Stimulated activated naive B cell treated with anti-CD40 and anti-IgM and Interleukin-4, amounts not matched to agents 10 μg/mL and 1 μg/mL and 100 μg/mL, for 72 hours (primary cell): ENCODE measurements at regions not wholly inside any gene's neighbourhood (a gene's known extent, or its start where the extent isn't known, plus 50 kb on each side); places are given as distances from the start of the nearest gene placed in this dataset.

Experiments used
- ATAC-seq, 2 donors: fragments of 150-1000 bp; cut with Tn5 transposase; replicated peaks; 2 replicates each; pipeline ENCODE4 v1.10.0; 2021; ENCODE audit warnings: moderate library complexity in 1 of 2
- DNase-seq: peaks from one replicate; pipeline ENCODE4 v3.0.0; 2021
- H3K27ac Mint-ChIP-seq: one replicate; pipeline ENCODE4 v1.8.0; 2022; ENCODE audit warnings: mild to moderate bottlenecking, mixed read lengths
- H3K27me3 Mint-ChIP-seq, 2 donors: one replicate each; pipeline ENCODE4 v1.8.0; 2022; ENCODE audit warnings: mixed read lengths in 2 of 2
- H3K36me3 Mint-ChIP-seq, 2 donors: one replicate each; pipeline ENCODE4 v1.8.0; 2022; ENCODE audit warnings: mixed read lengths in 2 of 2, mild to moderate bottlenecking in 1 of 2
- H3K4me1 Mint-ChIP-seq, 2 donors: one replicate each; pipeline ENCODE4 v1.8.0; 2022; ENCODE audit warnings: mixed read lengths in 2 of 2, mild to moderate bottlenecking in 1 of 2
- H3K4me3 Mint-ChIP-seq, 2 donors: one replicate each; pipeline ENCODE4 v1.8.0; 2022; ENCODE audit warnings: mild to moderate bottlenecking in 2 of 2, mixed read lengths in 2 of 2, moderate library complexity in 1 of 2
- H3K9me3 Mint-ChIP-seq, 2 donors: one replicate each; pipeline ENCODE4 v1.8.0; 2022; ENCODE audit warnings: mixed read lengths in 2 of 2, mild to moderate bottlenecking in 1 of 2

GRCh38 chr17:59504821-59505220 lies 60.6 kb upstream of the DHX40 start:
- no peaks in the 10 kb centered on the region for H3K9me3 Mint-ChIP-seq
- peaks cover 0 to 3% of the 10 kb centered on the region in 2 donors for H3K27me3 Mint-ChIP-seq
- ATAC-seq (no peak), DNase-seq (no peak)
- H3K36me3 Mint-ChIP-seq = no peaks in the 10 kb centered on the region
- H3K4me1 Mint-ChIP-seq = no peaks in the 10 kb centered on the region
- no peak overlapping the region for H3K4me3 Mint-ChIP-seq
- no peak overlapping the region for H3K27ac Mint-ChIP-seq

- ATAC-seq (no peak), DNase-seq (no peak)
- Mint-ChIP-seq H3K4me1 (no peaks in the 10 kb centered on the region), H3K9me3 (no peaks in the 10 kb centered on the region), H3K27me3 (peaks cover 0 to 3% of the 10 kb centered on the region in 2 donors), H3K4me3 (no peak overlapping the region), H3K36me3 (no peaks in the 10 kb centered on the region), H3K27ac (no peak overlapping the region)
These were observed 59.7 kb upstream of the DHX40 start for GRCh38 chr17:59505610-59506276.

- no peak overlapping the region for H3K27ac Mint-ChIP-seq
- DNase-seq = no peak
- ATAC-seq = no peak
These were observed 58.3 kb upstream of the DHX40 start for GRCh38 chr17:59506894-59507726.

GRCh38 chr17:59508999-59509625 lies 56.3 kb upstream of the DHX40 start:
- DNase-seq (no peak), ATAC-seq (no peak)
- Mint-ChIP-seq H3K4me1 (no peaks in the 10 kb centered on the region), H3K4me3 (no peak overlapping the region), H3K36me3 (no peaks in the 10 kb centered on the region), H3K9me3 (no peaks in the 10 kb centered on the region), H3K27ac (no peak overlapping the region), H3K27me3 (peaks cover 0 to 3% of the 10 kb centered on the region in 2 donors)

More at GRCh38 chr17:59506894-59507726, 58.3 kb upstream of the DHX40 start:
- H3K9me3 Mint-ChIP-seq = no peaks in the 10 kb centered on the region
- H3K4me1 Mint-ChIP-seq = no peaks in the 10 kb centered on the region
- peaks cover 0 to 3% of the 10 kb centered on the region in 2 donors for H3K27me3 Mint-ChIP-seq
- H3K36me3 Mint-ChIP-seq = no peaks in the 10 kb centered on the region
- H3K4me3 Mint-ChIP-seq = no peak overlapping the region

- Mint-ChIP-seq H3K27me3 (peaks cover 0 to 3% of the 10 kb centered on the region in 2 donors), H3K4me1 (no peaks in the 10 kb centered on the region), H3K4me3 (no peak overlapping the region), H3K27ac (no peak overlapping the region), H3K36me3 (no peaks in the 10 kb centered on the region), H3K9me3 (no peaks in the 10 kb centered on the region)
- DNase-seq = no peak
- ATAC-seq = no peak
These were observed 54.8 kb upstream of the DHX40 start for GRCh38 chr17:59510611-59511010.

GRCh38 chr17:59511726-59512125 lies 53.7 kb upstream of the DHX40 start:
- Mint-ChIP-seq H3K4me3 (no peak overlapping the region), H3K27ac (no peak overlapping the region), H3K9me3 (no peaks in the 10 kb centered on the region), H3K27me3 (no peaks in the 10 kb centered on the region), H3K4me1 (no peaks in the 10 kb centered on the region), H3K36me3 (no peaks in the 10 kb centered on the region)
- ATAC-seq (no peak), DNase-seq (no peak)

- Mint-ChIP-seq H3K36me3 (no peaks in the 10 kb centered on the region), H3K27ac (no peak overlapping the region), H3K27me3 (no peaks in the 10 kb centered on the region), H3K9me3 (no peaks in the 10 kb centered on the region), H3K4me3 (no peak overlapping the region), H3K4me1 (no peaks in the 10 kb centered on the region)
- ATAC-seq = no peak
- DNase-seq = no peak
These were observed 52.5 kb upstream of the DHX40 start for GRCh38 chr17:59512844-59513385.

GRCh38 chr17:59513934-59514841 lies 51.2 kb upstream of the DHX40 start:
- DNase-seq (no peak), ATAC-seq (no peak)
- Mint-ChIP-seq H3K27me3 (no peaks in the 10 kb centered on the region), H3K4me1 (no peaks in the 10 kb centered on the region), H3K4me3 (no peak overlapping the region), H3K27ac (no peak overlapping the region), H3K36me3 (no peaks in the 10 kb centered on the region), H3K9me3 (no peaks in the 10 kb centered on the region)
